Muscle layer of colon (tissue), 2 donors: ENCODE measurements at regions not wholly inside any gene's neighbourhood (a gene's known extent, or its start where the extent isn't known, plus 50 kb on each side); places are given as distances from the start of the nearest gene placed in this dataset.

Experiments used
- H3K27ac ChIP-seq: one replicate; pipeline ENCODE4 v1.7.0; 2013; ENCODE audit warnings: low read depth, mild to moderate bottlenecking, low read length, moderate library complexity
- H3K27me3 ChIP-seq, 2 donors: one replicate each; pipeline ENCODE4 v1.7.0; 2013; ENCODE audit warnings: low read length in 2 of 2, mild to moderate bottlenecking in 2 of 2; ENCODE audit not compliant: insufficient read depth in 2 of 2, control insufficient read depth in 1 of 2
- H3K36me3 ChIP-seq: one replicate; pipeline ENCODE4 v1.7.0; 2013; ENCODE audit warnings: mild to moderate bottlenecking, low read length; ENCODE audit not compliant: insufficient read depth
- H3K4me1 ChIP-seq: one replicate; pipeline ENCODE4 v1.7.0; 2013; ENCODE audit warnings: mild to moderate bottlenecking, low read length; ENCODE audit not compliant: insufficient read depth
- H3K4me3 ChIP-seq, 2 donors: one replicate each; pipeline ENCODE4 v1.7.0; 2013; ENCODE audit warnings: low read length in 2 of 2, low read depth in 1 of 2, mild to moderate bottlenecking in 1 of 2, moderate library complexity in 1 of 2
- H3K9ac ChIP-seq: one replicate; pipeline ENCODE4 v1.7.0; 2013; ENCODE audit warnings: low read length
- H3K9me3 ChIP-seq: one replicate; pipeline ENCODE4 v1.7.0; 2013; ENCODE audit warnings: mild to moderate bottlenecking, low read length
- donor health status: abdominal sarcoma.
- donor health status: Adenocarcinoma of cecum.

GRCh38 chr10:91006001-91006751 lies 85.3 kb upstream of the ANKRD1 start:
- Histone ChIP-seq H3K27me3 (no peaks in the 10 kb centered on the region), H3K27ac (no peak overlapping the region), H3K36me3 (no peaks in the 10 kb centered on the region), H3K4me3 (no peak overlapping the region), H3K9me3 (no peaks in the 10 kb centered on the region), H3K9ac (no peak overlapping the region), H3K4me1 (no peaks in the 10 kb centered on the region)

GRCh38 chr10:91006752-91007346 lies 86.0 kb upstream of the ANKRD1 start:
- H3K36me3 ChIP-seq = no peaks in the 10 kb centered on the region
- H3K4me1 ChIP-seq = no peaks in the 10 kb centered on the region
- H3K9me3 ChIP-seq = no peaks in the 10 kb centered on the region
- H3K27me3 ChIP-seq = no peaks in the 10 kb centered on the region
- H3K4me3 ChIP-seq = no peak overlapping the region
- no peak overlapping the region for H3K27ac ChIP-seq
- no peak overlapping the region for H3K9ac ChIP-seq

GRCh38 chr10:91007655-91008054 lies 86.8 kb upstream of the ANKRD1 start:
- Histone ChIP-seq H3K4me1 (no peaks in the 10 kb centered on the region), H3K9ac (no peak overlapping the region), H3K27me3 (no peaks in the 10 kb centered on the region), H3K36me3 (no peaks in the 10 kb centered on the region), H3K27ac (no peak overlapping the region), H3K9me3 (no peaks in the 10 kb centered on the region), H3K4me3 (no peak overlapping the region)

GRCh38 chr10:91009121-91009520 lies 88.2 kb upstream of the ANKRD1 start:
- H3K4me3 ChIP-seq = no peak overlapping the region
- H3K4me1 ChIP-seq = no peaks in the 10 kb centered on the region
- no peak overlapping the region for H3K9ac ChIP-seq

GRCh38 chr10:91010952-91011351 lies 90.1 kb upstream of the ANKRD1 start:
- Histone ChIP-seq H3K9me3 (no peaks in the 10 kb centered on the region), H3K4me1 (no peaks in the 10 kb centered on the region), H3K36me3 (no peaks in the 10 kb centered on the region), H3K27ac (no peak overlapping the region), H3K9ac (no peak overlapping the region), H3K4me3 (no peak overlapping the region), H3K27me3 (no peaks in the 10 kb centered on the region)

More at GRCh38 chr10:91009121-91009520, 88.2 kb upstream of the ANKRD1 start:
- Histone ChIP-seq H3K9me3 (no peaks in the 10 kb centered on the region), H3K36me3 (no peaks in the 10 kb centered on the region), H3K27me3 (no peaks in the 10 kb centered on the region), H3K27ac (no peak overlapping the region)

GRCh38 chr10:91012502-91012901 lies 91.6 kb upstream of the ANKRD1 start:
- H3K36me3 ChIP-seq = no peaks in the 10 kb centered on the region
- no peaks in the 10 kb centered on the region for H3K4me1 ChIP-seq
- no peaks in the 10 kb centered on the region for H3K27me3 ChIP-seq
- no peak overlapping the region for H3K9ac ChIP-seq
- H3K4me3 ChIP-seq = no peak overlapping the region
- H3K9me3 ChIP-seq = no peaks in the 10 kb centered on the region
- H3K27ac ChIP-seq = no peak overlapping the region

- Histone ChIP-seq H3K9ac (no peak overlapping the region), H3K4me3 (no peak overlapping the region), H3K9me3 (no peaks in the 10 kb centered on the region), H3K4me1 (no peaks in the 10 kb centered on the region), H3K27ac (no peak overlapping the region), H3K27me3 (no peaks in the 10 kb centered on the region), H3K36me3 (no peaks in the 10 kb centered on the region)
Observed at GRCh38 chr10:91013985-91014384, 93.1 kb upstream of the ANKRD1 start.

- Histone ChIP-seq H3K9ac (no peak overlapping the region), H3K9me3 (no peaks in the 10 kb centered on the region), H3K4me1 (no peaks in the 10 kb centered on the region), H3K4me3 (no peak overlapping the region), H3K36me3 (no peaks in the 10 kb centered on the region), H3K27ac (no peak overlapping the region), H3K27me3 (no peaks in the 10 kb centered on the region)
Observed at GRCh38 chr10:91017198-91017597, 96.3 kb upstream of the ANKRD1 start.

- H3K4me3 ChIP-seq = no peak overlapping the region
- H3K9me3 ChIP-seq = no peaks in the 10 kb centered on the region
- H3K4me1 ChIP-seq = peaks cover 11% of the 10 kb centered on the region
- no peak overlapping the region for H3K9ac ChIP-seq
- H3K27me3 ChIP-seq = no peaks in the 10 kb centered on the region
- no peak overlapping the region for H3K27ac ChIP-seq
- no peaks in the 10 kb centered on the region for H3K36me3 ChIP-seq
Observed at GRCh38 chr10:91021901-91022300, 101.0 kb upstream of the ANKRD1 start.

- Histone ChIP-seq H3K36me3 (no peaks in the 10 kb centered on the region), H3K27ac (no peak overlapping the region), H3K4me3 (no peak overlapping the region), H3K9me3 (no peaks in the 10 kb centered on the region), H3K4me1 (peaks cover 11% of the 10 kb centered on the region), H3K27me3 (no peaks in the 10 kb centered on the region), H3K9ac (no peak overlapping the region)
Observed at GRCh38 chr10:91022390-91022789, 101.5 kb upstream of the ANKRD1 start.

- Histone ChIP-seq H3K9me3 (no peaks in the 10 kb centered on the region), H3K4me1 (peaks cover 11% of the 10 kb centered on the region), H3K9ac (no peak overlapping the region), H3K36me3 (no peaks in the 10 kb centered on the region), H3K4me3 (no peak overlapping the region), H3K27ac (no peak overlapping the region), H3K27me3 (no peaks in the 10 kb centered on the region)
Observed at GRCh38 chr10:91022924-91023699, 102.2 kb upstream of the ANKRD1 start.
